ENCODE measurements at regions not wholly inside any gene's neighbourhood (a gene's known extent, or its start where the extent isn't known, plus 50 kb on each side); places are given as distances from the start of the nearest gene placed in this dataset.

DNA sequence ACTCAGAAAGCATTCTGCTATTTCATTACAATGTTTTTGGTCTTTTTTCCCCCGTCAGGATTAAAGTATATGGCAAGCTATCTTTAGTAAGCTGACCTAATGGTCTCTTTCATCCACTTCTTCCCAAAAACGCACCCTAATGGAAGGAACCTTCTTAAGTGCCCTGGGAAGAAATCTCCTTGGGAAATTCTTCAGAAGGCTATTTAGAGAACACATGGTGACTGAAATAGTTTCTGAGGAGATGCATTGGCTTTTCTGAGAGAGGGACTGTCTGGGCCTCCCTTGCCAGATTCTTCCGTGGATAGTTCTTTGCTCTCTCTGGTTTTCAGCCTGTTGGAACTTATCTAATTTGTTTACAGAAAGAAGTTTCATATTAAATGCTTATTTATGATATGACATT, 524.1 kb upstream of the MEF2C start:
- intact Hi-C loops (cut with DNase I): no loop called here
- Histone ChIP-seq H3K9me3 (ENCODE audit: control insufficient read depth in 2 of 3, insufficient read depth in 1 of 3, low read length in 3 of 3) (no peaks in the 10 kb centered on the region), H3K36me3 (ENCODE audit: control insufficient read depth in 2 of 3, insufficient read depth in 3 of 3, low read length in 3 of 3) (no peaks in the 10 kb centered on the region), H3K4me1 (ENCODE audit: control insufficient read depth in 2 of 3, insufficient read depth in 2 of 3, low read depth in 1 of 3, low read length in 3 of 3) (no peaks in the 10 kb centered on the region), H3K27me3 (ENCODE audit: control insufficient read depth, insufficient read depth, low read length) (no peaks in the 10 kb centered on the region), H3K9ac (ENCODE audit: low read length in 3 of 3) (no peak overlapping the region), H3K4me3 (ENCODE audit: low read length in 3 of 3) (no peak overlapping the region), H3K27ac (ENCODE audit: low read depth in 2 of 2, low read length in 2 of 2) (no peak overlapping the region)
- FAIRE-seq (no peak), DNase-seq (no peak)
- no peak for TF ChIP-seq CTCF (IDR thresholded peaks at IDR 0.05; ENCODE audit: borderline replicate concordance, extremely low read depth, insufficient read depth)

DNA sequence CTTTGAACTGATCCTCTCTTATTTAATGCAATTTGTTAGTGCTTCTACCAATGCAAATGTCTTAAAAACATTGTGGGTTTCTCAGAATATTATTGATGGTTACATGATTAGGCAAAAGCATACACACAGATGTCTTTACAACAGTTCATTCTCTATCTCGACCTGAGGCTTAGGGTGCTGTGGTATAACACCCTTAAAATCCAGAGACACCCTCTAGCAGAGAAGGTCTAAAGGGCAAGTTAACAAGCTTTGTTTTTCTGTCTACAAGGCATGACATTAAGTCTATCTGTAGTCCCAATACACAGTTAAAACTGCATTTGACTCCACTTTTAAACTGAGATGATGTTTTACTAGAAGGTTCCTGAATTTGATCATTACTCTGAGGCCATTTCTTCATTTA, 518.7 kb upstream of the MEF2C start:
- no peak for TF ChIP-seq CTCF (IDR thresholded peaks at IDR 0.05; ENCODE audit: borderline replicate concordance, extremely low read depth, insufficient read depth)
- Histone ChIP-seq H3K4me3 (ENCODE audit: low read length in 3 of 3) (no peak overlapping the region), H3K27ac (ENCODE audit: low read depth in 2 of 2, low read length in 2 of 2) (no peak overlapping the region), H3K9me3 (ENCODE audit: control insufficient read depth in 2 of 3, insufficient read depth in 1 of 3, low read length in 3 of 3) (no peaks in the 10 kb centered on the region), H3K9ac (ENCODE audit: low read length in 3 of 3) (no peak overlapping the region), H3K4me1 (ENCODE audit: control insufficient read depth in 2 of 3, insufficient read depth in 2 of 3, low read depth in 1 of 3, low read length in 3 of 3) (no peaks in the 10 kb centered on the region), H3K36me3 (ENCODE audit: control insufficient read depth in 2 of 3, insufficient read depth in 3 of 3, low read length in 3 of 3) (no peaks in the 10 kb centered on the region), H3K27me3 (ENCODE audit: control insufficient read depth, insufficient read depth, low read length) (no peaks in the 10 kb centered on the region)
- intact Hi-C loops (cut with DNase I): no loop called here
- no peak for DNase-seq
- no peak for FAIRE-seq

DNA sequence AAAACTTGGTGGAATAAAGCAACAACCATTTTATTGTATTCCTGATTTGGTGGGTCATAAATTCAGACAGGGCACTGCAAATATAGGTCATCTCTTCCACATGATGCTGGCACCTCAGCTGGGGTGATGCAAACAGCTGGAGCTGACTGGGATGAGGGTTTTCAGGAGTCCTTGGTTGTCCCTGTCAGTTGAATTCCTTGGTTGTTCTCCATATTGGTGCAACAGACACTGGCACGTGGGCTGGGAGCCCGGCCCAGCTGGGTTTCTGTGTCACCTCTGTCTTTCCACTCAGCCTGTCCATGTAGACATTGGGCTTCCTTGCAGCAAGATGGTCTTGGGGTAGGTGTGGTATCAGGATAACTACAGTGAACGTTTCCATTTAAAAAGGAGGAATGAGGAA, 518.0 kb upstream of the MEF2C start:
- Histone ChIP-seq H3K27ac (ENCODE audit: low read depth in 2 of 2, low read length in 2 of 2) (no peak overlapping the region), H3K9me3 (ENCODE audit: control insufficient read depth in 2 of 3, insufficient read depth in 1 of 3, low read length in 3 of 3) (no peaks in the 10 kb centered on the region), H3K9ac (ENCODE audit: low read length in 3 of 3) (no peak overlapping the region), H3K4me3 (ENCODE audit: low read length in 3 of 3) (no peak overlapping the region), H3K27me3 (ENCODE audit: control insufficient read depth, insufficient read depth, low read length) (no peaks in the 10 kb centered on the region), H3K4me1 (ENCODE audit: control insufficient read depth in 2 of 3, insufficient read depth in 2 of 3, low read depth in 1 of 3, low read length in 3 of 3) (no peaks in the 10 kb centered on the region), H3K36me3 (ENCODE audit: control insufficient read depth in 2 of 3, insufficient read depth in 3 of 3, low read length in 3 of 3) (no peaks in the 10 kb centered on the region)
- FAIRE-seq: no peak
- DNase-seq: no peak
- no peak for TF ChIP-seq CTCF (IDR thresholded peaks at IDR 0.05; ENCODE audit: borderline replicate concordance, extremely low read depth, insufficient read depth)
- intact Hi-C loops (cut with DNase I): no loop called here

GRCh38 chr5:89399548-89399947, 516.6 kb upstream of the MEF2C start:
- peak in 1 of 5 donors; percentile 44 for DNase-seq
- H3K4me3 ChIP-seq (ENCODE audit: low read length in 3 of 3): no peak overlapping the region
- no peaks in the 10 kb centered on the region for H3K9me3 ChIP-seq (ENCODE audit: control insufficient read depth in 2 of 3, insufficient read depth in 1 of 3, low read length in 3 of 3)
- no peak for FAIRE-seq
- TF ChIP-seq CTCF (IDR thresholded peaks at IDR 0.05; ENCODE audit: borderline replicate concordance, extremely low read depth, insufficient read depth): no peak
- intact Hi-C loops (cut with DNase I): no loop called here
- no peaks in the 10 kb centered on the region for H3K36me3 ChIP-seq (ENCODE audit: control insufficient read depth in 2 of 3, insufficient read depth in 3 of 3, low read length in 3 of 3)
- no peak overlapping the region for H3K27ac ChIP-seq (ENCODE audit: low read depth in 2 of 2, low read length in 2 of 2)
- H3K27me3 ChIP-seq (ENCODE audit: control insufficient read depth, insufficient read depth, low read length): no peaks in the 10 kb centered on the region
- no peaks in the 10 kb centered on the region for H3K4me1 ChIP-seq (ENCODE audit: control insufficient read depth in 2 of 3, insufficient read depth in 2 of 3, low read depth in 1 of 3, low read length in 3 of 3)
- H3K9ac ChIP-seq (ENCODE audit: low read length in 3 of 3): no peak overlapping the region
